CD8-positive, alpha-beta memory T cell (primary cell): ENCODE measurements at regions not wholly inside any gene's neighbourhood (a gene's known extent, or its start where the extent isn't known, plus 50 kb on each side); places are given as distances from the start of the nearest gene placed in this dataset.

Source experiments
- CTCF ChIA-PET: fragments of 350-600 bp; sonication (Branson Sonifier 250); formaldehyde crosslinking; loops from one replicate; lab custom pipeline; 2021; ENCODE audit warnings: antibody characterized with exemption; lab: Charles Lee
- POLR2A ChIA-PET: fragments of 350-600 bp; sonication (Branson Sonifier 250); formaldehyde crosslinking; loops from one replicate; lab custom pipeline; 2021; ENCODE audit warnings: antibody characterized with exemption; lab: Charles Lee
- DNase-seq, 5 donors: peaks; one replicate each; pipeline versions ENCODE4 v3.0.0 to v3.0.0-alpha.2; 2020 to 2022; ENCODE audit warnings: mixed read lengths in 1 of 5
- H3K27ac ChIP-seq: one replicate; pipeline ENCODE4 v1.7.0; 2013; ENCODE audit warnings: low read depth, mild to moderate bottlenecking, low read length, moderate library complexity
- H3K27me3 ChIP-seq: 2 replicates; pipeline ENCODE4 v1.7.0; 2013; ENCODE audit warnings: low read length, mild to moderate bottlenecking; ENCODE audit not compliant: insufficient read depth, poor library complexity, severe bottlenecking
- H3K36me3 ChIP-seq: 2 replicates; pipeline ENCODE4 v1.7.0; 2013; ENCODE audit warnings: mild to moderate bottlenecking, low read length, moderate library complexity; ENCODE audit not compliant: insufficient read depth
- H3K4me1 ChIP-seq: 2 replicates; pipeline ENCODE4 v1.7.0; 2013; ENCODE audit warnings: mild to moderate bottlenecking, low read length, moderate library complexity; ENCODE audit not compliant: insufficient read depth
- H3K4me3 ChIP-seq: 2 replicates; pipeline ENCODE4 v1.7.0; 2013; ENCODE audit warnings: mild to moderate bottlenecking, low read length
- H3K9me3 ChIP-seq: 2 replicates; pipeline ENCODE4 v1.7.0; 2013; ENCODE audit warnings: mild to moderate bottlenecking, low read length
- H3K27ac Mint-ChIP-seq, 8 donors: one replicate each; pipeline ENCODE4 v1.8.0; 2020 to 2021; ENCODE audit warnings: mixed read lengths in 8 of 8, mild to moderate bottlenecking in 6 of 8, inconsistent platforms in 3 of 8, moderate library complexity in 3 of 8
- H3K27me3 Mint-ChIP-seq, 2 donors: one replicate each; pipeline ENCODE4 v1.8.0; 2020 to 2021; ENCODE audit warnings: mixed read lengths in 2 of 2, mild to moderate bottlenecking in 1 of 2, moderate library complexity in 1 of 2
- H3K36me3 Mint-ChIP-seq, 3 donors: one replicate each; pipeline ENCODE4 v1.8.0; 2020 to 2021; ENCODE audit warnings: mixed read lengths in 3 of 3, inconsistent platforms in 1 of 3, mild to moderate bottlenecking in 1 of 3
- H3K4me1 Mint-ChIP-seq, 3 donors: one replicate each; pipeline ENCODE4 v1.8.0; 2020 to 2021; ENCODE audit warnings: mixed read lengths in 3 of 3, inconsistent platforms in 1 of 3, mild to moderate bottlenecking in 1 of 3
- H3K4me3 Mint-ChIP-seq, 7 donors: one replicate each; pipeline ENCODE4 v1.8.0; 2020 to 2021; ENCODE audit warnings: mixed read lengths in 7 of 7, mild to moderate bottlenecking in 6 of 7, moderate library complexity in 4 of 7, inconsistent platforms in 2 of 7
- H3K9me3 Mint-ChIP-seq, 5 donors: one replicate each; pipeline ENCODE4 v1.8.0; 2020 to 2022; ENCODE audit warnings: mixed read lengths in 5 of 5, mild to moderate bottlenecking in 3 of 5, moderate library complexity in 2 of 5, inconsistent platforms in 1 of 5

DNA sequence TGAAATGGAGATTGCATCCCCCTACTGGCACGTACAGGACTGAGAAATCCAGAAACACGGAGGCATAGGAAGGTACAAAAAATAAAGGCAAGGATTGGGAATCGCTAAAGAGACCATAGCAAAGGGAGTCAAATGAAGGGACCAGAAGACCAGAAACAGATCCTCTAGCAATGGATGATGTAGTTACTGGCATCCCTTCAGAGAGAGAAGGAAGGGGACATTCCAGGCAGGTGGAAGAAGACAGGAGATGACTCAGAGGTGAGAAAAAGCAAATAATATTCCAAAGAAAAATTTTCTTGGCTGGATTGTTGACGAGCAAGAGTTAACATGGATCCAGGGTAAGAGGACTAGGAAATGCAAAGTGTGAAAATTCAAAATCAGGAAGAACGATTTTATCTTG lies 78.4 kb upstream of the FZD7 start:
- H3K36me3 Mint-ChIP-seq = no peaks in the 10 kb centered on the region
- H3K27me3 Mint-ChIP-seq = peaks cover 1 to 15% of the 10 kb centered on the region in 2 donors
- Histone ChIP-seq H3K27me3 (no peaks in the 10 kb centered on the region), H3K36me3 (no peaks in the 10 kb centered on the region), H3K27ac (no peak overlapping the region), H3K4me1 (no peaks in the 10 kb centered on the region), H3K9me3 (no peaks in the 10 kb centered on the region), H3K4me3 (no peak overlapping the region)
- no peak overlapping the region for H3K27ac Mint-ChIP-seq
- peaks cover 0 to 1% (median 0%) of the 10 kb centered on the region in 5 donors for H3K9me3 Mint-ChIP-seq
- no peaks in the 10 kb centered on the region for H3K4me1 Mint-ChIP-seq
- DNase-seq = no peak
- ChIA-PET CTCF (no interaction called here), POLR2A (no interaction called here)
- H3K4me3 Mint-ChIP-seq = no peak overlapping the region

DNA sequence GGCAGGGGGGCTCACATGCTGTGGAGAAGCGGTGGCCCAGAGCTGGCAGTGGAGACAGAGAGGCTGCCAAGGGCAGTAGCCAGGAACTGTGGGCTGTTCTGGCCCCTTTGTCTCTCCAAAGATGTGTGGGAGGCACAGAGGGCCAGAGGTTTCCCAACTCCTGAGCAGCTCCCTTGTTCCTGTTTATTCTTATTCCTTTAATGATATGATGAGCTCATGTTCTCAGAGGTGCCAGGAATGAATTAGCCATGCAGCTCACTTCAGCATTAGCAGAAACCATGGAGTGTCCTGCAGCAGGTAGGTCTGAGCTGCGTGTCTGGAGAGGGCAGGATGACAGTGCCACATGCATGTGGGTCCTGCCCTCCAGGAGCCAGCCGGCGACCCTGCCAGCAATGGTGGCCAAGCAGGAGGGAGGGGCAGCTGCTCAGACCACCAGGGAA lies 77.9 kb upstream of the FZD7 start:
- DNase-seq = no peak
- Mint-ChIP-seq H3K4me3 (no peak overlapping the region), H3K27ac (no peak overlapping the region), H3K9me3 (peaks cover 0 to 1% (median 0%) of the 10 kb centered on the region in 5 donors), H3K27me3 (peaks cover 1 to 12% of the 10 kb centered on the region in 2 donors), H3K4me1 (no peaks in the 10 kb centered on the region), H3K36me3 (no peaks in the 10 kb centered on the region)
- CTCF ChIA-PET = no interaction called here
- POLR2A ChIA-PET = no interaction called here
- H3K4me1 ChIP-seq = no peaks in the 10 kb centered on the region
- H3K27ac ChIP-seq = no peak overlapping the region
- H3K36me3 ChIP-seq = no peaks in the 10 kb centered on the region
- H3K27me3 ChIP-seq = no peaks in the 10 kb centered on the region
- H3K4me3 ChIP-seq = no peak overlapping the region
- H3K9me3 ChIP-seq = no peaks in the 10 kb centered on the region

DNA sequence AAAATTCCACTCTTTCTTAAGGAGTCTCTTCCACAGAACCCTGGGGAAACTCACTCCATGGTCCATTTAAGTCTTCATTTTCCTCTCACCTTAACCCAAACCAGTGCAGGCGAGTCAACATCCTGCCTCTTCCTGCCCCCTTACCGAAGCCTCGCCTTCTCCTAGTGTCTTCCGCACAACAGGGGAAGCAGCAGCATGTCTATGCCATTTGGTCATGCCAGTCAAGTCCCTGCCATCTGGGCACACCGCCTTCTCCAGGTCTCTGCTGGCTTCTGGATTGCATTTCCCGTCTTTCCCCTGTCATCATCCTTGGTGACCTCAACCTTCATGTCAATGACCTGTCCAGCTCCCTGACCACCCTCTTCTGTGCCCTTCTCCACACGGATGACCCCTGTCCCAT lies 77.3 kb upstream of the FZD7 start:
- Histone ChIP-seq H3K27ac (no peak overlapping the region), H3K27me3 (no peaks in the 10 kb centered on the region), H3K9me3 (no peaks in the 10 kb centered on the region), H3K4me3 (no peak overlapping the region), H3K36me3 (no peaks in the 10 kb centered on the region), H3K4me1 (no peaks in the 10 kb centered on the region)
- Mint-ChIP-seq H3K4me3 (no peak overlapping the region), H3K27me3 (peaks cover 1 to 11% of the 10 kb centered on the region in 2 donors), H3K9me3 (no peaks in the 10 kb centered on the region), H3K4me1 (no peaks in the 10 kb centered on the region), H3K36me3 (no peaks in the 10 kb centered on the region), H3K27ac (no peak overlapping the region)
- POLR2A ChIA-PET = no interaction called here
- CTCF ChIA-PET = no interaction called here
- no peak for DNase-seq

DNA sequence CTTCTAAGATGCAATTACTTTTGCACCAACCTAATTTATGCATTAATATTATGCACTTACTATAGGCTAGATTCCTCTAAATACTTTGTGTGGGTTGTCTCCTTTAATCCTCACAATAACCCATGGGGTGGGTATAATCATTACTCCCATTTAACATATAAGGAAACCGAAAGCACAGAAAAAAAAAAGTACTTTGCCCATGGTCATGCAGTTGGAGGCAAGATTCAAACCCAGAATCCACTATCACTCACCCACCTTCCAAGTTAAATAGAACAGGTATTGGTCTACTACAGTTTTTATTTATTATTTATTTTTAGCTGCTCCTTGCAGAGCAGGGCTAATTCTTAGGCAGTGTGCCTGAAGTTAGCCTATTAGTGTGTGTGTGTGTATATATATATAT lies 76.6 kb upstream of the FZD7 start:
- CTCF ChIA-PET = no interaction called here
- no peak for DNase-seq

DNA sequence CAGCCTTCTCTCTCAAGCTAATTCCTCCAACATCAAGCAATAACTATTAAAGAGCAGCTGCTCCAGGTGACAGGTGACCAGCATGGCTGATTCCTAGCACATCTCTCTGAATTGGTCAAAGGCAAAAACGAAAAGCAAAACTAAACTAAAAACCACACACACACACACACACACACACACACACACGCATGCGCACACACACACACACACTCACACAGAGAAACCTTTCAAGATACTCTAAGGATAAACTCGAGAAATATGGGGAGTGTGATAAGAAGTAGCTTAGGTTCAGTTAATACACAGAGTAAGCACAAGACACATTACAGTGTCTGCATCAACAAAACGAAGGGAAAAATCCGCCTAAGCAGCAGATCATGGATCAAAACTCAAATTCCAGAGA lies 74.5 kb upstream of the FZD7 start:
- Histone ChIP-seq H3K27ac (no peak overlapping the region), H3K9me3 (no peaks in the 10 kb centered on the region), H3K36me3 (no peaks in the 10 kb centered on the region), H3K4me1 (no peaks in the 10 kb centered on the region), H3K27me3 (no peaks in the 10 kb centered on the region), H3K4me3 (no peak overlapping the region)
- Mint-ChIP-seq H3K27ac (no peak overlapping the region), H3K27me3 (peaks cover 1 to 18% of the 10 kb centered on the region in 2 donors), H3K9me3 (no peaks in the 10 kb centered on the region), H3K4me1 (no peaks in the 10 kb centered on the region), H3K4me3 (no peak overlapping the region), H3K36me3 (no peaks in the 10 kb centered on the region)
- no peak for DNase-seq
- POLR2A ChIA-PET = no interaction called here
- CTCF ChIA-PET = no interaction called here

More for the DNA sequence above, 76.6 kb upstream of the FZD7 start:
- no peaks in the 10 kb centered on the region for H3K36me3 ChIP-seq
- Mint-ChIP-seq H3K9me3 (no peaks in the 10 kb centered on the region), H3K4me1 (no peaks in the 10 kb centered on the region), H3K27ac (no peak overlapping the region), H3K27me3 (peaks cover 1 to 11% of the 10 kb centered on the region in 2 donors), H3K36me3 (no peaks in the 10 kb centered on the region), H3K4me3 (no peak overlapping the region)
- H3K27ac ChIP-seq = no peak overlapping the region
- no peaks in the 10 kb centered on the region for H3K9me3 ChIP-seq
- POLR2A ChIA-PET = no interaction called here
- no peaks in the 10 kb centered on the region for H3K27me3 ChIP-seq
- no peaks in the 10 kb centered on the region for H3K4me1 ChIP-seq
- H3K4me3 ChIP-seq = no peak overlapping the region

DNA sequence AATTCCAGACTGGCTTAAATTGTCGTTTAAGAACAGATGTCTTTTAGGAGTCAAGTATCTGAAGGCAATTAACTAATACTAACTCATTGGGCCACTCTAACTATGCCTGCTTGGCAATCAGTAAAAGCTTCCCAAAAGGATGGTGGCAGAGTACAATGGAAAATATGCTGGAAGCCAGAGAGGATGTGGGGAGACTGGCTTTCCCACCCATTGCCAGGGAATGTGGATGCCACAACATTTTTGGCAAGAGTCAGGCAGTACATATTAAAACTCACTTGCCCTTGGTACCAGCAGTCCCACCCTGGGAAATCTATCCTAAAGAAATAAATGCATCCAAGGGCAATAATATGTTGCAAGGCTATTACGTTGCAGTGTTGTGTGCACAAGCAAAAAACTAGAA lies 74.0 kb upstream of the FZD7 start:
- H3K36me3 ChIP-seq = no peaks in the 10 kb centered on the region
- no peaks in the 10 kb centered on the region for H3K36me3 Mint-ChIP-seq
- ChIA-PET POLR2A (no interaction called here), CTCF (no interaction called here)
- H3K27ac ChIP-seq = no peak overlapping the region
- no peak overlapping the region for H3K4me3 ChIP-seq
- no peak overlapping the region for H3K4me3 Mint-ChIP-seq
- H3K27me3 ChIP-seq = no peaks in the 10 kb centered on the region
- H3K9me3 Mint-ChIP-seq = no peaks in the 10 kb centered on the region
- H3K4me1 ChIP-seq = no peaks in the 10 kb centered on the region
- no peak overlapping the region for H3K27ac Mint-ChIP-seq
- peaks cover 0 to 2% (median 0%) of the 10 kb centered on the region in 3 donors for H3K4me1 Mint-ChIP-seq
- no peaks in the 10 kb centered on the region for H3K9me3 ChIP-seq
- DNase-seq = no peak
- peaks cover 1 to 18% of the 10 kb centered on the region in 2 donors for H3K27me3 Mint-ChIP-seq

DNA sequence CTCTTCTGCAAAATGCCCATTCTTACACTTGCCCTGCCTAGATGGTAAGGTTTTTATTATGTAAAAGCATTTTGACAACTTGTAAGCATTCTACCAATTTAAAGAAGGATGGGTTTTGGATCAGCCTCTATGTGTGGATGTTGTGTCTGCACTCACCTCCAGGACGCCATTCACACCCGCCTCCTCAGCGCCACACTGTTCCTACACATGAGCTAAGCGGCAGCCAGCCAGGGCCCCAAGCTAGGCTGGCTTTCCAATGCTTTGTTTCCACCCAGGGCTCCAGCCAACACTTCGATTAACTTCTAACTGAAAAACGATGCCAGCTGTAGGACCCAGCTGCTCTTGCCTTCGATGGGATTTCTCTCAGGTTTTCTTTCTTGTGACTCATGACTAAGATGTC lies 73.3 kb upstream of the FZD7 start:
- Histone ChIP-seq H3K4me1 (no peaks in the 10 kb centered on the region), H3K27me3 (no peaks in the 10 kb centered on the region), H3K27ac (no peak overlapping the region), H3K36me3 (no peaks in the 10 kb centered on the region), H3K4me3 (no peak overlapping the region), H3K9me3 (no peaks in the 10 kb centered on the region)
- ChIA-PET POLR2A (no interaction called here), CTCF (no interaction called here)
- Mint-ChIP-seq H3K9me3 (no peaks in the 10 kb centered on the region), H3K27me3 (peaks cover 1 to 15% of the 10 kb centered on the region in 2 donors), H3K36me3 (no peaks in the 10 kb centered on the region), H3K4me3 (no peak overlapping the region), H3K4me1 (peaks cover 0 to 4% (median 0%) of the 10 kb centered on the region in 3 donors), H3K27ac (no peak overlapping the region)
- DNase-seq = no peak

DNA sequence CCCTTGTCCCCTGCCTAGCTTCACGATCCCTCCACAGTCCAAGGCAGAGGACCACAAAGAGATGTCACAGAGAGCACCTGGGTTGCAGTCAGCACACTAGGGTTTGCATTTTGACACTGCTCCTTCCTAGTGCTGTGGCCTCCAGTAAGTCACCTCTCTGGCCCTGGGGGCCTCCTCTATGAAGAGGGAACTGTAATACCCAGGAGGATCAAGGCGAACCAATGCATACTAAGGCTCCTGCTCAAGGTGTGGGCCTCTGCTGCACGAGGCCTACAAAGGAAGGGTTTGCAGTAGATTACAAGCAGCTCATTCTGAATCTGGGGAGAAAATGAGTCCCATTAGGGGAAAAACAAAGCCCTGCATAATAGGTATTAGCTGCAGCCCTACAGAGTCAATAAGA lies 72.3 kb upstream of the FZD7 start:
- POLR2A ChIA-PET = no interaction called here
- H3K4me3 Mint-ChIP-seq = no peak overlapping the region
- H3K9me3 ChIP-seq = no peaks in the 10 kb centered on the region
- no peak for DNase-seq
- no peak overlapping the region for H3K4me3 ChIP-seq
- H3K4me1 ChIP-seq = no peaks in the 10 kb centered on the region
- H3K27me3 Mint-ChIP-seq = peaks cover under 1 to 11% of the 10 kb centered on the region in 2 donors
- H3K27ac Mint-ChIP-seq = no peak overlapping the region
- H3K36me3 ChIP-seq = no peaks in the 10 kb centered on the region
- H3K36me3 Mint-ChIP-seq = no peaks in the 10 kb centered on the region
- H3K9me3 Mint-ChIP-seq = no peaks in the 10 kb centered on the region
- CTCF ChIA-PET = no interaction called here
- no peak overlapping the region for H3K27ac ChIP-seq
- H3K27me3 ChIP-seq = no peaks in the 10 kb centered on the region
- H3K4me1 Mint-ChIP-seq = peaks cover 0 to 4% (median 0%) of the 10 kb centered on the region in 3 donors
